Neural progenitor cell (in vitro differentiated cells): ENCODE measurements at regions not wholly inside any gene's neighbourhood (a gene's known extent, or its start where the extent isn't known, plus 50 kb on each side); places are given as distances from the start of the nearest gene placed in this dataset.

ENCODE experiments used
- DNase-seq: peaks from one replicate; pipeline ENCODE4 v3.0.0-alpha.2; 2016; ENCODE audit warnings: low spot score
- H2AFZ ChIP-seq: fragments of 200-600 bp; sonication (generic); replicated peaks from 2 replicates; pipeline ENCODE4 v1.6.1; 2016; ENCODE audit warnings: antibody characterized with exemption
- H3F3A ChIP-seq: fragments of 200-600 bp; sonication (generic); 2 replicates; pipeline ENCODE4 v1.6.1; 2016; ENCODE audit warnings: antibody characterized with exemption, low read depth
- H3K27ac ChIP-seq: fragments of 200-600 bp; sonication (generic); 2 replicates; pipeline ENCODE4 v1.5.1; 2016; ENCODE audit warnings: mild to moderate bottlenecking
- H3K27me3 ChIP-seq: fragments of 200-600 bp; sonication (generic); 2 replicates; pipeline ENCODE4 v1.6.1; 2016; ENCODE audit warnings: mild to moderate bottlenecking, moderate library complexity
- H3K36me3 ChIP-seq: fragments of 200-600 bp; sonication (generic); 2 replicates; pipeline ENCODE4 v1.5.1; 2016
- H3K4me1 ChIP-seq: fragments of 200-600 bp; sonication (generic); 2 replicates; pipeline ENCODE4 v1.6.1; 2016; ENCODE audit warnings: mixed run types
- H3K4me2 ChIP-seq: fragments of 200-600 bp; sonication (generic); 2 replicates; pipeline ENCODE4 v1.6.1; 2016
- H3K4me3 ChIP-seq: fragments of 200-600 bp; sonication (generic); 2 replicates; pipeline ENCODE4 v1.5.1; 2016
- H3K79me2 ChIP-seq: fragments of 200-600 bp; sonication (generic); 2 replicates; pipeline ENCODE4 v1.6.1; 2016; ENCODE audit warnings: low read depth
- H3K9ac ChIP-seq: fragments of 200-600 bp; sonication (generic); 2 replicates; pipeline ENCODE4 v1.6.1; 2016
- H3K9me3 ChIP-seq: fragments of 200-600 bp; sonication (generic); 2 replicates; pipeline ENCODE4 v1.5.1; 2016; ENCODE audit warnings: low read depth
- H4K20me1 ChIP-seq: fragments of 200-600 bp; sonication (generic); 2 replicates; pipeline ENCODE4 v1.6.1; 2016; ENCODE audit warnings: low read depth
- H3K27ac Mint-ChIP-seq: 3 replicates; pipeline ENCODE4 v1.8.0; 2021; ENCODE audit warnings: mixed read lengths
- H3K27me3 Mint-ChIP-seq: 2 replicates; pipeline ENCODE4 v1.8.0; 2022; ENCODE audit warnings: low read depth, mild to moderate bottlenecking, inconsistent platforms, moderate library complexity, mixed read lengths; ENCODE audit not compliant: insufficient read depth
- H3K36me3 Mint-ChIP-seq: 3 replicates; pipeline ENCODE4 v1.8.0; 2021; ENCODE audit warnings: mixed read lengths
- H3K4me1 Mint-ChIP-seq: 3 replicates; pipeline ENCODE4 v1.8.0; 2021; ENCODE audit warnings: mixed read lengths
- H3K4me3 Mint-ChIP-seq: 3 replicates; pipeline ENCODE4 v1.8.0; 2021; ENCODE audit warnings: mild to moderate bottlenecking, moderate library complexity, mixed read lengths
- H3K9me3 Mint-ChIP-seq: 3 replicates; pipeline ENCODE4 v1.8.0; 2020; ENCODE audit warnings: mixed read lengths
- EZH2 ChIP-seq: fragments of 200-600 bp; sonication (generic); IDR thresholded peaks from 2 replicates; pipeline ENCODE4 v1.6.1; 2017; ENCODE audit warnings: antibody characterized with exemption, mild to moderate bottlenecking, moderate library complexity
- EZH2phosphoT487 ChIP-seq: fragments of 200-600 bp; sonication (generic); IDR thresholded peaks from 2 replicates; pipeline ENCODE4 v1.6.1; 2017; ENCODE audit warnings: antibody characterized with exemption
- TF ChIP-seq, protein P1 (sequence below): fragments of 200-600 bp; sonication (generic); IDR thresholded peaks from 2 replicates; pipeline ENCODE4 v1.5.1; 2017; ENCODE audit warnings: antibody characterized with exemption, mild to moderate bottlenecking

DNA sequence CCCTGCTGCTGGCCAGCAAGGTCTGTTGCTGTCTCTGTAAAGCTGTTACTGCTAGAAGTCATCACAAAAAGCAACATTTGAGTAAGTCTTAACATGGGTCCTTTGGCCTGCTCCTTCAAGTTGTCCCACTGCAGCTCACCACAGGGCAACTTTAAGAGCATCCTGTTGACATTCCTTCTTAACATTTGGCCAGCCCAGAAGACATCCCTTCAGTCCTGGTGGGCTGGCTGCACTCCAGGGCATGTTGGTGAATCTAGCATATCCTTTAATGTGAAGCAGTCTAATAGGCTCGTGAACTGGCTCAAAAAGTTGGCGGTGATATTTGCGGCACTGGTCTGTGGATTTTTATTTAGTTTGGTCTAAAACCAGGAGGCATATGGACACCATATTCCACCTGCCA lies 92.2 kb upstream of the MAML3 start:
- H3K27ac Mint-ChIP-seq: no peak overlapping the region
- H3K4me1 Mint-ChIP-seq: peaks cover 38% of the 10 kb centered on the region
- Histone ChIP-seq H3K4me3 (no peak overlapping the region), H3K9me3 (no peaks in the 10 kb centered on the region), H3K27me3 (no peaks in the 10 kb centered on the region), H3K4me2 (no peak overlapping the region), H4K20me1 (no peaks in the 10 kb centered on the region), H3K4me1 (peaks cover 18% of the 10 kb centered on the region), H3K27ac (no peak overlapping the region), H3K79me2 (no peaks in the 10 kb centered on the region), H2AFZ (no peak overlapping the region), H3K9ac (no peak overlapping the region), H3K36me3 (no peaks in the 10 kb centered on the region), H3F3A (peaks cover 9% of the 10 kb centered on the region)
- H3K4me3 Mint-ChIP-seq: no peak overlapping the region
- no peaks in the 10 kb centered on the region for H3K9me3 Mint-ChIP-seq
- peaks cover 4% of the 10 kb centered on the region for H3K27me3 Mint-ChIP-seq
- TF ChIP-seq EZH2phosphoT487 (no peak), EZH2 (no peak)
- TF ChIP-seq, protein P1, sequence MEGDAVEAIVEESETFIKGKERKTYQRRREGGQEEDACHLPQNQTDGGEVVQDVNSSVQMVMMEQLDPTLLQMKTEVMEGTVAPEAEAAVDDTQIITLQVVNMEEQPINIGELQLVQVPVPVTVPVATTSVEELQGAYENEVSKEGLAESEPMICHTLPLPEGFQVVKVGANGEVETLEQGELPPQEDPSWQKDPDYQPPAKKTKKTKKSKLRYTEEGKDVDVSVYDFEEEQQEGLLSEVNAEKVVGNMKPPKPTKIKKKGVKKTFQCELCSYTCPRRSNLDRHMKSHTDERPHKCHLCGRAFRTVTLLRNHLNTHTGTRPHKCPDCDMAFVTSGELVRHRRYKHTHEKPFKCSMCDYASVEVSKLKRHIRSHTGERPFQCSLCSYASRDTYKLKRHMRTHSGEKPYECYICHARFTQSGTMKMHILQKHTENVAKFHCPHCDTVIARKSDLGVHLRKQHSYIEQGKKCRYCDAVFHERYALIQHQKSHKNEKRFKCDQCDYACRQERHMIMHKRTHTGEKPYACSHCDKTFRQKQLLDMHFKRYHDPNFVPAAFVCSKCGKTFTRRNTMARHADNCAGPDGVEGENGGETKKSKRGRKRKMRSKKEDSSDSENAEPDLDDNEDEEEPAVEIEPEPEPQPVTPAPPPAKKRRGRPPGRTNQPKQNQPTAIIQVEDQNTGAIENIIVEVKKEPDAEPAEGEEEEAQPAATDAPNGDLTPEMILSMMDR: no peak
- H3K36me3 Mint-ChIP-seq: no peaks in the 10 kb centered on the region
- no peak for DNase-seq

GRCh38 chr4:140244328-140244727 lies 90.3 kb upstream of the MAML3 start:
- Histone ChIP-seq H3K4me1 (peaks cover 30% of the 10 kb centered on the region), H3K36me3 (no peaks in the 10 kb centered on the region), H3K27ac (no peak overlapping the region), H3K9me3 (no peaks in the 10 kb centered on the region), H3K9ac (no peak overlapping the region), H4K20me1 (no peaks in the 10 kb centered on the region), H3K4me3 (no peak overlapping the region), H3K4me2 (no peak overlapping the region), H3K27me3 (no peaks in the 10 kb centered on the region), H3K79me2 (no peaks in the 10 kb centered on the region), H2AFZ (no peak overlapping the region), H3F3A (peaks cover 16% of the 10 kb centered on the region)
- no peak for DNase-seq
- no peaks in the 10 kb centered on the region for H3K36me3 Mint-ChIP-seq
- TF ChIP-seq, protein P1: no peak
- TF ChIP-seq EZH2 (no peak), EZH2phosphoT487 (no peak)
- H3K4me3 Mint-ChIP-seq: no peak overlapping the region
- H3K4me1 Mint-ChIP-seq: peaks cover 38% of the 10 kb centered on the region
- peaks cover 6% of the 10 kb centered on the region for H3K27me3 Mint-ChIP-seq
- H3K27ac Mint-ChIP-seq: no peak overlapping the region
- no peaks in the 10 kb centered on the region for H3K9me3 Mint-ChIP-seq

DNA sequence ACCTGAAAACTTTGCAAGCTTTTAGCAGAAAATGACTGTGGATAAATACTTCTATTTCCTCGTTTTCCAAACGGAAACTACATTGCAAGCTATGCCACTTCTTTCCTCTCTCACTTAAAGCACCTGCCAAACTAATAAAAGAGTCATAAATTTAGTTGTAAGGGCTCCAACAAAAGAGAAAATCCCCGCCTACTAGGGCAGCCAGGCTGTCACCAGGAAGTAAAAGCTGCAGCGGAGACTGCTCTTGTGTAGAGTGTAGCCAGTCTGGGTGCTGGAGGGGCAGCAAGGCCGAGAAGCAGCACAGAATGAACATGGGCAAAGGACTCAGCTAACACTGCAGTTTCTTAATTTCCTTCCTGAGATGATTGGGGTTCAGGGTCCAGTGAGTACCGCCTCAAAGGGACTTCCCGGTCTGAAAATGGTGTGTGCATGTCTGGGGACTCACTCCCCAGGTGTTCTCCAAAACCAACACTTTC lies 89.3 kb upstream of the MAML3 start:
- Mint-ChIP-seq H3K4me1 (peaks cover 41% of the 10 kb centered on the region), H3K27ac (peak overlapping the region; percentile 44), H3K4me3 (peak overlapping the region; percentile 57), H3K9me3 (no peaks in the 10 kb centered on the region), H3K27me3 (peaks cover 6% of the 10 kb centered on the region), H3K36me3 (no peaks in the 10 kb centered on the region)
- Histone ChIP-seq H3K79me2 (no peaks in the 10 kb centered on the region), H3K9ac (no peak overlapping the region), H3F3A (peaks cover 26% of the 10 kb centered on the region), H3K4me1 (peaks cover 41% of the 10 kb centered on the region), H2AFZ (peak overlapping the region; percentile 100), H3K27me3 (no peaks in the 10 kb centered on the region), H4K20me1 (no peaks in the 10 kb centered on the region), H3K4me2 (peak overlapping the region; percentile 48), H3K36me3 (no peaks in the 10 kb centered on the region), H3K27ac (no peak overlapping the region), H3K9me3 (no peaks in the 10 kb centered on the region), H3K4me3 (no peak overlapping the region)
- peak; percentile 41 for DNase-seq
- TF ChIP-seq EZH2phosphoT487 (no peak), EZH2 (no peak)
- TF ChIP-seq, protein P1: no peak
